ENCODE measurements at regions not wholly inside any gene's neighbourhood (a gene's known extent, or its start where the extent isn't known, plus 50 kb on each side); places are given as distances from the start of the nearest gene placed in this dataset.

- H3K4me1 ChIP-seq, result no peaks in the 10 kb centered on the region
- H3K36me3 ChIP-seq, result no peaks in the 10 kb centered on the region
- no peak overlapping the region for H3K27ac ChIP-seq
- no peak for DNase-seq
- H3K9me3 ChIP-seq, result peaks cover 6% of the 10 kb centered on the region
- intact Hi-C loops (cut with DNase I), result no loop called here
- H3K27me3 ChIP-seq (ENCODE audit: low read depth), result no peaks in the 10 kb centered on the region
- no peak for ATAC-seq
- no peak for TF ChIP-seq CTCF (IDR thresholded peaks at IDR 0.05)
- no peak overlapping the region for H3K4me3 ChIP-seq
Observed at GRCh38 chr2:153096272-153096671, 377.9 kb downstream of the ARL6IP6 start.

- no peaks in the 10 kb centered on the region for H3K4me1 ChIP-seq
- no peak overlapping the region for H3K27ac ChIP-seq
- peaks cover 6% of the 10 kb centered on the region for H3K9me3 ChIP-seq
- intact Hi-C loops (cut with DNase I), result no loop called here
- DNase-seq, result no peak
- no peak overlapping the region for H3K4me3 ChIP-seq
- no peaks in the 10 kb centered on the region for H3K36me3 ChIP-seq
- no peak for TF ChIP-seq CTCF (IDR thresholded peaks at IDR 0.05)
- H3K27me3 ChIP-seq (ENCODE audit: low read depth), result no peaks in the 10 kb centered on the region
- ATAC-seq, result no peak
Observed at GRCh38 chr2:153091344-153091743, 372.9 kb downstream of the ARL6IP6 start.

GRCh38 chr2:153079315-153079714 lies 360.9 kb downstream of the ARL6IP6 start:
- TF ChIP-seq CTCF (IDR thresholded peaks at IDR 0.05), result no peak
- intact Hi-C loops (cut with DNase I), result no loop called here
- ATAC-seq, result no peak

GRCh38 chr2:153077311-153077710 lies 358.9 kb downstream of the ARL6IP6 start:
- no peaks in the 10 kb centered on the region for H3K9me3 ChIP-seq
- intact Hi-C loops (cut with DNase I), result no loop called here
- TF ChIP-seq CTCF (IDR thresholded peaks at IDR 0.05), result no peak
- H3K4me3 ChIP-seq, result no peak overlapping the region
- no peaks in the 10 kb centered on the region for H3K27me3 ChIP-seq (ENCODE audit: low read depth)
- ATAC-seq (no peak), DNase-seq (no peak)
- no peaks in the 10 kb centered on the region for H3K4me1 ChIP-seq
- H3K36me3 ChIP-seq, result no peaks in the 10 kb centered on the region
- no peak overlapping the region for H3K27ac ChIP-seq

More at GRCh38 chr2:153079315-153079714, 360.9 kb downstream of the ARL6IP6 start:
- Histone ChIP-seq H3K36me3 (no peaks in the 10 kb centered on the region), H3K27me3 (ENCODE audit: low read depth) (no peaks in the 10 kb centered on the region), H3K27ac (no peak overlapping the region), H3K4me3 (no peak overlapping the region), H3K4me1 (no peaks in the 10 kb centered on the region), H3K9me3 (no peaks in the 10 kb centered on the region)
- no peak for DNase-seq

GRCh38 chr2:153074207-153074606 lies 355.8 kb downstream of the ARL6IP6 start:
- no peaks in the 10 kb centered on the region for H3K4me1 ChIP-seq
- TF ChIP-seq CTCF (IDR thresholded peaks at IDR 0.05), result no peak
- ATAC-seq (no peak), DNase-seq (no peak)
- no peaks in the 10 kb centered on the region for H3K27me3 ChIP-seq (ENCODE audit: low read depth)
- intact Hi-C loops (cut with DNase I), result no loop called here
- no peaks in the 10 kb centered on the region for H3K9me3 ChIP-seq
- no peaks in the 10 kb centered on the region for H3K36me3 ChIP-seq
- no peak overlapping the region for H3K27ac ChIP-seq
- no peak overlapping the region for H3K4me3 ChIP-seq

- H3K4me3 ChIP-seq, result no peak overlapping the region
- no peaks in the 10 kb centered on the region for H3K9me3 ChIP-seq
- no peak for TF ChIP-seq CTCF (IDR thresholded peaks at IDR 0.05)
- H3K27ac ChIP-seq, result no peak overlapping the region
- DNase-seq (no peak), ATAC-seq (no peak)
- intact Hi-C loops (cut with DNase I), result no loop called here
- H3K27me3 ChIP-seq (ENCODE audit: low read depth), result no peaks in the 10 kb centered on the region
- no peaks in the 10 kb centered on the region for H3K36me3 ChIP-seq
- no peaks in the 10 kb centered on the region for H3K4me1 ChIP-seq
Observed at GRCh38 chr2:153072813-153073212, 354.4 kb downstream of the ARL6IP6 start.
